Neural cell (in vitro differentiated cells): ENCODE measurements at regions not wholly inside any gene's neighbourhood (a gene's known extent, or its start where the extent isn't known, plus 50 kb on each side); places are given as distances from the start of the nearest gene placed in this dataset.

Experiments
- EZH2 ChIP-seq: fragments of 200-600, 300-800 bp; shearing (Covaris generic), sonication (generic); IDR thresholded peaks from 2 replicates; pipeline ENCODE4 v1.6.1; 2014; ENCODE audit warnings: antibody characterized with exemption, low read length, borderline replicate concordance, mild to moderate bottlenecking; ENCODE audit not compliant: insufficient read depth, poor library complexity, severe bottlenecking
- MXI1 ChIP-seq: fragments of 450-650 bp; conservative IDR thresholded peaks from 2 replicates; pipeline ENCODE4 v1.6.1; 2014; ENCODE audit warnings: antibody characterized with exemption, mild to moderate bottlenecking; ENCODE audit not compliant: poor library complexity, severe bottlenecking
- POLR2AphosphoS5 ChIP-seq: IDR thresholded peaks from 2 replicates; pipeline ENCODE4 v1.6.1; 2012
- RAD21 ChIP-seq: fragments of 450-650 bp; conservative IDR thresholded peaks from 2 replicates; pipeline ENCODE4 v1.6.1; 2014; ENCODE audit warnings: antibody characterized with exemption, mild to moderate bottlenecking, moderate library complexity
- TAF1 ChIP-seq: IDR thresholded peaks from 2 replicates; pipeline ENCODE4 v1.6.1; 2012; ENCODE audit warnings: low read depth
- TF ChIP-seq, protein P1 (sequence below): fragments of 450-650 bp; IDR thresholded peaks from 2 replicates; pipeline ENCODE4 v1.5.1; 2014; ENCODE audit warnings: antibody characterized with exemption, mild to moderate bottlenecking, moderate library complexity; ENCODE audit not compliant: poor library complexity, severe bottlenecking

DNA sequence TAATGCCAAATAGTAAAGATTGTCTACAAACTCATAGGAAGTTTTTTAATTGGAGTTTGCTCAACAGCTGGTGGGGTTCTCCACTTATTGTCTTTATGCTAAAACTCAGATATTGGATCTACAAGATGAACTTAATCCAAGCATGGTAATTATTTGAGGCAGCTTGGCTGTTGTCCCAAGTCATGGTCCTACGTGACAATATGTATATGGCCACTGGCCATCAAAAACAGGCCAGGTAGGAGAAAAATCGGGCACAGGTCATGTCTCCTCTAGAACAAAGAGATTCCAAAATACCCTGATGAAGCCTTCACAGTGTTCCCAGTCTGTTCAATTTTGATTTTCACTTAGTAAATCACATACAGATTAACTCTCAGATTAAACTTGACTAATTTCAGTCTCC, 606.4 kb downstream of the TNS3 start:
- TF ChIP-seq MXI1 (no peak), RAD21 (no peak), POLR2AphosphoS5 (no peak), TAF1 (no peak), EZH2 (no peak)
- TF ChIP-seq, protein P1, sequence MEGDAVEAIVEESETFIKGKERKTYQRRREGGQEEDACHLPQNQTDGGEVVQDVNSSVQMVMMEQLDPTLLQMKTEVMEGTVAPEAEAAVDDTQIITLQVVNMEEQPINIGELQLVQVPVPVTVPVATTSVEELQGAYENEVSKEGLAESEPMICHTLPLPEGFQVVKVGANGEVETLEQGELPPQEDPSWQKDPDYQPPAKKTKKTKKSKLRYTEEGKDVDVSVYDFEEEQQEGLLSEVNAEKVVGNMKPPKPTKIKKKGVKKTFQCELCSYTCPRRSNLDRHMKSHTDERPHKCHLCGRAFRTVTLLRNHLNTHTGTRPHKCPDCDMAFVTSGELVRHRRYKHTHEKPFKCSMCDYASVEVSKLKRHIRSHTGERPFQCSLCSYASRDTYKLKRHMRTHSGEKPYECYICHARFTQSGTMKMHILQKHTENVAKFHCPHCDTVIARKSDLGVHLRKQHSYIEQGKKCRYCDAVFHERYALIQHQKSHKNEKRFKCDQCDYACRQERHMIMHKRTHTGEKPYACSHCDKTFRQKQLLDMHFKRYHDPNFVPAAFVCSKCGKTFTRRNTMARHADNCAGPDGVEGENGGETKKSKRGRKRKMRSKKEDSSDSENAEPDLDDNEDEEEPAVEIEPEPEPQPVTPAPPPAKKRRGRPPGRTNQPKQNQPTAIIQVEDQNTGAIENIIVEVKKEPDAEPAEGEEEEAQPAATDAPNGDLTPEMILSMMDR: no peak
